Naive B cell (primary cell): ENCODE measurements at regions not wholly inside any gene's neighbourhood (a gene's known extent, or its start where the extent isn't known, plus 50 kb on each side); places are given as distances from the start of the nearest gene placed in this dataset.

Source experiments
- ATAC-seq, 2 donors: fragments of 150-1000 bp; cut with Tn5 transposase; 2 replicates each; pipeline ENCODE4 v1.10.0; 2021; ENCODE audit warnings: low read depth in 2 of 2, mild to moderate bottlenecking in 2 of 2, moderate library complexity in 2 of 2
- DNase-seq: peaks from one replicate; pipeline ENCODE4 v3.0.0; 2022
- H3K27ac Mint-ChIP-seq, 6 donors: one replicate each; pipeline ENCODE4 v1.8.0; 2020 to 2022; ENCODE audit warnings: mild to moderate bottlenecking in 6 of 6, mixed read lengths in 6 of 6, moderate library complexity in 5 of 6, inconsistent platforms in 2 of 6
- H3K27me3 Mint-ChIP-seq, 3 donors: one replicate each; pipeline ENCODE4 v1.8.0; 2021 to 2022; ENCODE audit warnings: mixed read lengths in 3 of 3, mild to moderate bottlenecking in 1 of 3
- H3K36me3 Mint-ChIP-seq, 2 donors: one replicate each; pipeline ENCODE4 v1.8.0; 2020 to 2022; ENCODE audit warnings: mixed read lengths in 2 of 2, inconsistent platforms in 1 of 2, mild to moderate bottlenecking in 1 of 2
- H3K4me1 Mint-ChIP-seq, 3 donors: one replicate each; pipeline ENCODE4 v1.8.0; 2020 to 2022; ENCODE audit warnings: mixed read lengths in 3 of 3, inconsistent platforms in 1 of 3, mild to moderate bottlenecking in 1 of 3, moderate library complexity in 1 of 3
- H3K4me3 Mint-ChIP-seq, 8 donors: one replicate each; pipeline ENCODE4 v1.8.0; 2020 to 2022; ENCODE audit warnings: mild to moderate bottlenecking in 8 of 8, mixed read lengths in 8 of 8, moderate library complexity in 8 of 8, inconsistent platforms in 2 of 8
- H3K9me3 Mint-ChIP-seq, 7 donors: one replicate each; pipeline ENCODE4 v1.8.0; 2020 to 2022; ENCODE audit warnings: mixed read lengths in 7 of 7, mild to moderate bottlenecking in 5 of 7, inconsistent platforms in 2 of 7, moderate library complexity in 1 of 7

GRCh38 chr18:78671551-78671950 is 308.1 kb upstream of the SALL3 start:
- ATAC-seq = no peak
- no peak overlapping the region for H3K27ac Mint-ChIP-seq
- H3K4me3 Mint-ChIP-seq = no peak overlapping the region
- no peaks in the 10 kb centered on the region for H3K36me3 Mint-ChIP-seq
- DNase-seq = no peak
- peaks cover 0 to 4% (median 0%) of the 10 kb centered on the region in 3 donors for H3K27me3 Mint-ChIP-seq
- H3K9me3 Mint-ChIP-seq = peaks cover 0 to 2% (median 0%) of the 10 kb centered on the region in 7 donors
- H3K4me1 Mint-ChIP-seq = no peaks in the 10 kb centered on the region

- H3K9me3 Mint-ChIP-seq = peaks cover 0 to 2% (median 0%) of the 10 kb centered on the region in 7 donors
- peak overlapping the region in 1 of 8 donors; percentile 20 for H3K4me3 Mint-ChIP-seq
- ATAC-seq (no peak), DNase-seq (no peak)
- H3K36me3 Mint-ChIP-seq = no peaks in the 10 kb centered on the region
- no peak overlapping the region for H3K27ac Mint-ChIP-seq
- H3K27me3 Mint-ChIP-seq = peaks cover 0 to 4% (median 0%) of the 10 kb centered on the region in 3 donors
- no peaks in the 10 kb centered on the region for H3K4me1 Mint-ChIP-seq
These were observed 306.7 kb upstream of the SALL3 start for GRCh38 chr18:78672862-78673446.

GRCh38 chr18:78673516-78674321 is 305.9 kb upstream of the SALL3 start:
- peaks cover 0 to 4% (median 0%) of the 10 kb centered on the region in 7 donors for H3K9me3 Mint-ChIP-seq
- no peak for ATAC-seq

GRCh38 chr18:78675231-78675630 is 304.4 kb upstream of the SALL3 start:
- Mint-ChIP-seq H3K27me3 (no peaks in the 10 kb centered on the region), H3K4me1 (no peaks in the 10 kb centered on the region), H3K9me3 (peaks cover 0 to 4% (median 0%) of the 10 kb centered on the region in 7 donors), H3K36me3 (no peaks in the 10 kb centered on the region), H3K4me3 (no peak overlapping the region), H3K27ac (no peak overlapping the region)
- no peak for ATAC-seq
- no peak for DNase-seq

More at GRCh38 chr18:78673516-78674321, 305.9 kb upstream of the SALL3 start:
- H3K36me3 Mint-ChIP-seq = no peaks in the 10 kb centered on the region
- peaks cover 0 to 4% (median 0%) of the 10 kb centered on the region in 3 donors for H3K27me3 Mint-ChIP-seq
- DNase-seq = no peak
- no peaks in the 10 kb centered on the region for H3K4me1 Mint-ChIP-seq
- H3K27ac Mint-ChIP-seq = no peak overlapping the region
- H3K4me3 Mint-ChIP-seq = peak overlapping the region in 1 of 8 donors; percentile 20

GRCh38 chr18:78676622-78677482 is 302.8 kb upstream of the SALL3 start:
- Mint-ChIP-seq H3K9me3 (peaks cover 0 to 4% (median 0%) of the 10 kb centered on the region in 7 donors), H3K27ac (peak overlapping the region in 1 of 6 donors; percentile 76), H3K4me1 (no peaks in the 10 kb centered on the region), H3K4me3 (no peak overlapping the region), H3K27me3 (no peaks in the 10 kb centered on the region), H3K36me3 (no peaks in the 10 kb centered on the region)
- no peak for ATAC-seq
- DNase-seq = no peak

- Mint-ChIP-seq H3K27ac (no peak overlapping the region), H3K4me3 (no peak overlapping the region), H3K27me3 (no peaks in the 10 kb centered on the region), H3K36me3 (no peaks in the 10 kb centered on the region), H3K9me3 (peaks cover 0 to 4% (median 0%) of the 10 kb centered on the region in 7 donors), H3K4me1 (no peaks in the 10 kb centered on the region)
- DNase-seq = no peak
- ATAC-seq = no peak
These were observed 301.9 kb upstream of the SALL3 start for GRCh38 chr18:78677483-78678317.

- Mint-ChIP-seq H3K27me3 (no peaks in the 10 kb centered on the region), H3K36me3 (no peaks in the 10 kb centered on the region), H3K4me3 (no peak overlapping the region), H3K4me1 (no peaks in the 10 kb centered on the region), H3K27ac (no peak overlapping the region), H3K9me3 (peaks cover 0 to 4% (median 0%) of the 10 kb centered on the region in 7 donors)
- ATAC-seq (no peak), DNase-seq (no peak)
These were observed 301.3 kb upstream of the SALL3 start for GRCh38 chr18:78678318-78678695.

GRCh38 chr18:78679031-78679430 is 300.6 kb upstream of the SALL3 start:
- H3K27ac Mint-ChIP-seq = no peak overlapping the region
- no peaks in the 10 kb centered on the region for H3K27me3 Mint-ChIP-seq
- no peaks in the 10 kb centered on the region for H3K4me1 Mint-ChIP-seq
- ATAC-seq = no peak
- H3K9me3 Mint-ChIP-seq = peaks cover 0 to 4% (median 0%) of the 10 kb centered on the region in 7 donors
- no peak for DNase-seq
- no peaks in the 10 kb centered on the region for H3K36me3 Mint-ChIP-seq
- no peak overlapping the region for H3K4me3 Mint-ChIP-seq

- Mint-ChIP-seq H3K9me3 (peaks cover 0 to 4% (median 0%) of the 10 kb centered on the region in 7 donors), H3K27ac (no peak overlapping the region), H3K36me3 (no peaks in the 10 kb centered on the region), H3K4me1 (no peaks in the 10 kb centered on the region), H3K4me3 (no peak overlapping the region), H3K27me3 (no peaks in the 10 kb centered on the region)
- no peak for DNase-seq
- ATAC-seq = no peak
These were observed 299.9 kb upstream of the SALL3 start for GRCh38 chr18:78679613-78680260.

GRCh38 chr18:78681396-78681795 is 298.2 kb upstream of the SALL3 start:
- no peaks in the 10 kb centered on the region for H3K36me3 Mint-ChIP-seq
- ATAC-seq (no peak), DNase-seq (no peak)
- H3K27me3 Mint-ChIP-seq = peaks cover 0 to 1% (median 0%) of the 10 kb centered on the region in 3 donors
- H3K4me3 Mint-ChIP-seq = no peak overlapping the region
- H3K27ac Mint-ChIP-seq = no peak overlapping the region
- H3K9me3 Mint-ChIP-seq = peaks cover 0 to 2% (median 0%) of the 10 kb centered on the region in 7 donors
- no peaks in the 10 kb centered on the region for H3K4me1 Mint-ChIP-seq

GRCh38 chr18:78681934-78682333 is 297.7 kb upstream of the SALL3 start:
- Mint-ChIP-seq H3K9me3 (peaks cover 0 to 2% (median 0%) of the 10 kb centered on the region in 7 donors), H3K4me1 (no peaks in the 10 kb centered on the region), H3K27ac (no peak overlapping the region), H3K36me3 (no peaks in the 10 kb centered on the region), H3K4me3 (no peak overlapping the region), H3K27me3 (peaks cover 0 to 3% (median 0%) of the 10 kb centered on the region in 3 donors)
- no peak for DNase-seq
- ATAC-seq = no peak

- H3K27ac Mint-ChIP-seq = no peak overlapping the region
- peak overlapping the region in 1 of 8 donors; percentile 3 for H3K4me3 Mint-ChIP-seq
- peaks cover 0 to 2% (median 0%) of the 10 kb centered on the region in 7 donors for H3K9me3 Mint-ChIP-seq
- no peaks in the 10 kb centered on the region for H3K4me1 Mint-ChIP-seq
- DNase-seq (no peak), ATAC-seq (no peak)
- H3K27me3 Mint-ChIP-seq = peaks cover 0 to 3% (median 0%) of the 10 kb centered on the region in 3 donors
- H3K36me3 Mint-ChIP-seq = no peaks in the 10 kb centered on the region
These were observed 296.9 kb upstream of the SALL3 start for GRCh38 chr18:78682716-78683115.
